Ammon's horn (tissue), 1 donor: ENCODE measurements at regions not wholly inside any gene's neighbourhood (a gene's known extent, or its start where the extent isn't known, plus 50 kb on each side); places are given as distances from the start of the nearest gene placed in this dataset.
"Not testable (repeated sequence)": the region's sequence is repeated elsewhere in the genome, so short reads cannot be mapped to it uniquely, and the experiment has no call there.

ENCODE experiments used
- DNase-seq: peaks from one replicate; pipeline ENCODE4 v3.0.0-alpha.2; 2016; ENCODE audit warnings: low spot score

- DNase-seq: no peak
Observed at GRCh38 chr3:78257951-78258530, 1218.1 kb downstream of the ROBO2 start.

- DNase-seq: no peak
Observed at GRCh38 chr3:78258798-78259197, 1218.9 kb downstream of the ROBO2 start.

GRCh38 chr3:78260388-78260787 is 1220.5 kb downstream of the ROBO2 start:
- DNase-seq: no peak

- not testable (repeated sequence) for DNase-seq
Observed at GRCh38 chr3:78266550-78266949, 1226.7 kb downstream of the ROBO2 start.

- DNase-seq: no peak
Observed at GRCh38 chr3:78267235-78267634, 1227.3 kb downstream of the ROBO2 start.

GRCh38 chr3:78268087-78268486 is 1228.2 kb downstream of the ROBO2 start:
- no peak for DNase-seq

GRCh38 chr3:78268716-78269668 is 1229.1 kb downstream of the ROBO2 start:
- no peak for DNase-seq

- no peak for DNase-seq
Observed at GRCh38 chr3:78273326-78273725, 1233.4 kb downstream of the ROBO2 start.

GRCh38 chr3:78274475-78275065 is 1234.7 kb downstream of the ROBO2 start:
- DNase-seq: no peak

GRCh38 chr3:78275420-78275852 is 1235.5 kb downstream of the ROBO2 start:
- no peak for DNase-seq

GRCh38 chr3:78277220-78277619 is 1237.3 kb downstream of the ROBO2 start:
- no peak for DNase-seq

GRCh38 chr3:78277801-78278200 is 1237.9 kb downstream of the ROBO2 start:
- DNase-seq: no peak

- DNase-seq: no peak
Observed at GRCh38 chr3:78279091-78279490, 1239.2 kb downstream of the ROBO2 start.

GRCh38 chr3:78281381-78281780 is 1241.5 kb downstream of the ROBO2 start:
- no peak for DNase-seq

GRCh38 chr3:78283994-78284393 is 1244.1 kb downstream of the ROBO2 start:
- DNase-seq: no peak

- DNase-seq: no peak
Observed at GRCh38 chr3:78285032-78285728, 1245.3 kb downstream of the ROBO2 start.

GRCh38 chr3:78287085-78287484 is 1247.2 kb downstream of the ROBO2 start:
- no peak for DNase-seq

GRCh38 chr3:78293284-78293683 is 1253.4 kb downstream of the ROBO2 start:
- DNase-seq: no peak

GRCh38 chr3:78304115-78304514 is 1264.2 kb downstream of the ROBO2 start:
- DNase-seq: no peak

- no peak for DNase-seq
Observed at GRCh38 chr3:78312851-78313250, 1273.0 kb downstream of the ROBO2 start.

- no peak for DNase-seq
Observed at GRCh38 chr3:78313332-78313731, 1273.4 kb downstream of the ROBO2 start.

GRCh38 chr3:78314327-78314726 is 1274.4 kb downstream of the ROBO2 start:
- DNase-seq: no peak
